HepG2 (cell line): ENCODE measurements at regions not wholly inside any gene's neighbourhood (a gene's known extent, or its start where the extent isn't known, plus 50 kb on each side); places are given as distances from the start of the nearest gene placed in this dataset.
"Not testable (repeated sequence)": the region's sequence is repeated elsewhere in the genome, so short reads cannot be mapped to it uniquely, and the experiment has no call there.

Experiments
- ATAC-seq: fragments of 200-7000 bp; cut with Tn5 transposase; 3 replicates; pipeline ENCODE4 v1.9.1; 2020; ENCODE audit warnings: mild to moderate bottlenecking, moderate library complexity
- BruUV-seq: library from RNA; stranded (reverse); fragments of 400-500 nt; replicated peaks from 2 replicates; lab custom pipeline; 2021; lab: Mats Ljungman, UMichigan
- CTCF ChIA-PET: fragments of 300-600 bp; formaldehyde crosslinking; extraction: SDS; loops from one replicate; lab custom pipeline; 2021; ENCODE audit warnings: low total read pairs, inconsistent platforms, low intra/inter-chr PET ratio; lab: Yijun Ruan, JAX
- POLR2A ChIA-PET: fragments of 350-600 bp; sonication (Branson Sonifier 250); formaldehyde crosslinking; loops from one replicate; lab custom pipeline; 2020; ENCODE audit warnings: antibody characterized with exemption, inconsistent platforms; lab: Yijun Ruan, JAX
- DNase-seq: peaks from one replicate; pipeline ENCODE4 v3.0.0-alpha.2; 2015; ENCODE audit warnings: low spot score
- FAIRE-seq: peaks from 3 replicates; lab custom pipeline; 2011; peaks lifted over from hg19 to GRCh38; lab: Jason Lieb, UNC
- H2AFZ ChIP-seq: one replicate; pipeline ENCODE4 v1.6.1; 2011; ENCODE audit warnings: low read length, inconsistent platforms
- H3K27ac ChIP-seq: fragments of 300-600 bp; 3 replicates; pipeline ENCODE4 v1.8.0; 2011; ENCODE audit warnings: mixed run types, mild to moderate bottlenecking, mixed read lengths, low read length, inconsistent platforms; ENCODE audit not compliant: insufficient read depth; ENCODE audit errors: extremely low read length
- H3K27me3 ChIP-seq, 2 experiments: fragments of 200-600 bp in 1 of 2; 2 replicates in 1 of 2; 3 replicates in 1 of 2; pipeline versions ENCODE4 v1.6.0 to v1.8.0; 2011; ENCODE audit warnings: low read length in 2 of 2, mild to moderate bottlenecking in 2 of 2, moderate library complexity in 2 of 2, inconsistent platforms in 1 of 2; ENCODE audit not compliant: insufficient read depth in 2 of 2, control insufficient read depth in 1 of 2
- H3K36me3 ChIP-seq, 2 experiments: fragments of 200-600 bp in 1 of 2; replicated peaks in 1 of 2; 2 replicates in 1 of 2; 3 replicates in 1 of 2; pipeline versions ENCODE4 v1.5.1 to v1.8.0; 2011; ENCODE audit warnings: low read length in 2 of 2, inconsistent platforms in 1 of 2; ENCODE audit not compliant: insufficient read depth in 2 of 2, control insufficient read depth in 1 of 2
- H3K4me1 ChIP-seq: 2 replicates; pipeline ENCODE4 v1.5.1; 2012; ENCODE audit warnings: low read length, inconsistent platforms; ENCODE audit not compliant: insufficient read depth
- H3K4me2 ChIP-seq: 2 replicates; pipeline ENCODE4 v1.6.0; 2011; ENCODE audit warnings: low read depth, low read length, inconsistent platforms
- H3K4me3 ChIP-seq, 3 experiments: fragments of 200-600 bp in 1 of 3; sonication (generic), shearing (Covaris generic) in 1 of 3; replicated peaks in 1 of 3; 2 replicates each; pipeline ENCODE4 v1.5.1; 2011 to 2016; ENCODE audit warnings: low read length in 3 of 3, inconsistent platforms in 2 of 3, low read depth in 2 of 3, mild to moderate bottlenecking in 2 of 3, control low read depth in 1 of 3, mixed read lengths in 1 of 3; ENCODE audit not compliant: insufficient read depth in 1 of 3
- H3K79me2 ChIP-seq: one replicate; pipeline ENCODE4 v1.6.1; 2011; ENCODE audit warnings: low read length, inconsistent platforms; ENCODE audit not compliant: insufficient read depth
- H3K9ac ChIP-seq: 2 replicates; pipeline ENCODE4 v1.6.0; 2011; ENCODE audit warnings: mild to moderate bottlenecking, low read depth, low read length, inconsistent platforms; ENCODE audit not compliant: insufficient read depth
- H3K9me3 ChIP-seq: 2 replicates; pipeline ENCODE4 v1.5.1; 2012; ENCODE audit warnings: mild to moderate bottlenecking, low read length
- H4K20me1 ChIP-seq: 2 replicates; pipeline ENCODE4 v1.6.0; 2011; ENCODE audit warnings: inconsistent platforms, mild to moderate bottlenecking, low read length, moderate library complexity; ENCODE audit not compliant: insufficient read depth
- HOMEZ ChIP-seq: IDR thresholded peaks from 2 replicates; pipeline ENCODE4 v1.6.1; 2016; ENCODE audit warnings: low read depth
- NR0B2 ChIP-seq: sonication (generic); formaldehyde crosslinking; IDR thresholded peaks from 2 replicates; pipeline ENCODE4 v1.4.0; 2020; ENCODE audit warnings: mild to moderate bottlenecking, missing genetic modification reagents
- STAT6 ChIP-seq: sonication (generic); formaldehyde crosslinking; IDR thresholded peaks from 2 replicates; pipeline ENCODE4 v1.4.0; 2020; ENCODE audit warnings: missing genetic modification reagents, mild to moderate bottlenecking, borderline replicate concordance
- ZNF34 ChIP-seq: sonication (generic); formaldehyde crosslinking; IDR thresholded peaks from 2 replicates; pipeline ENCODE4 v1.4.0; 2020; ENCODE audit warnings: mild to moderate bottlenecking, missing genetic modification reagents, borderline replicate concordance
- WGBS: methylation state at CpG from one replicate; pipeline ENCODE4 v1.1.6; 2017; ENCODE audit warnings: low lambda C conversion rate; 5-methylcytosine and 5-hydroxymethylcytosine counted together
- in situ Hi-C: cut with HindIII; loops from 2 replicates; pipeline ENCODE4 v1.10.0; 2017; ENCODE audit warnings: low pct_unique_long_range_greater_than_20kb; ENCODE audit not compliant: extremely low pct_ligation_motif_present
- intact Hi-C: fragments of 100-400 bp; cut with micrococcal nuclease; formaldehyde crosslinking; loops from one replicate; pipeline ENCODE4 v1.10.0; 2022; ENCODE audit not compliant: unreplicated experiment

- TF ChIP-seq STAT6 (CRISPR knock-in tag) (no peak), NR0B2 (CRISPR knock-in tag) (no peak), ZNF34 (CRISPR knock-in tag) (no peak), HOMEZ (CRISPR knock-in tag) (no peak)
Measured at GRCh38 chr12:102326982-102327381, 129.3 kb upstream of the PMCH start (continued).

- intact Hi-C loops, POLR2A ChIA-PET, H3K4me2 ChIP-seq, H2AFZ ChIP-seq, DNase-seq, H3K9ac ChIP-seq, ATAC-seq, H3K4me1 ChIP-seq, H3K36me3 ChIP-seq, BruUV-seq, FAIRE-seq, H3K79me2 ChIP-seq, CTCF ChIA-PET, H3K4me3 ChIP-seq, in situ Hi-C loops, H3K27ac ChIP-seq, H4K20me1 ChIP-seq, H3K9me3 ChIP-seq, H3K27me3 ChIP-seq: not testable (repeated sequence)
- WGBS, result 53% methylated on average over 4 of the region's 4 CpGs
Measured at GRCh38 chr12:102325108-102325507, 127.5 kb upstream of the PMCH start.
